GM12878 (cell line): ENCODE measurements at regions not wholly inside any gene's neighbourhood (a gene's known extent, or its start where the extent isn't known, plus 50 kb on each side); places are given as distances from the start of the nearest gene placed in this dataset.
A peak's percentile ranks its signal among the peaks of the same experiment; 100 is the strongest.

Source experiments
- ATAC-seq: fragments of 200-7000 bp; cut with Tn5 transposase; 3 replicates; pipeline ENCODE4 v1.9.1; 2020; ENCODE audit warnings: mild to moderate bottlenecking, moderate library complexity
- BruUV-seq: library from RNA; stranded (reverse); fragments of 400-500 nt; replicated peaks from 2 replicates; lab custom pipeline; 2021; lab: Mats Ljungman, UMichigan
- CTCF ChIA-PET: fragments of 300-600 bp; sonication (Branson Sonifier 250); formaldehyde crosslinking; extraction: SDS; loops from one replicate; lab custom pipeline; 2021; ENCODE audit warnings: inconsistent platforms; lab: Yijun Ruan, JAX
- POLR2A ChIA-PET: fragments of 350-600 bp; formaldehyde crosslinking; extraction: SDS; loops from one replicate; lab custom pipeline; 2021; ENCODE audit warnings: inconsistent platforms; lab: Charles Lee
- RAD21 ChIA-PET: fragments of 300-600 bp; sonication (Branson Sonifier 250); formaldehyde crosslinking; loops from one replicate; lab custom pipeline; 2023; ENCODE audit warnings: antibody characterized with exemption; ENCODE audit not compliant: unreplicated experiment; lab: Charles Lee
- SMC1A ChIA-PET: fragments of 300-600 bp; sonication (Branson Sonifier 250); formaldehyde crosslinking; loops from one replicate; lab custom pipeline; 2023; ENCODE audit not compliant: unreplicated experiment, uncharacterized antibody; lab: Charles Lee
- DNase-seq: peaks from one replicate; pipeline ENCODE4 v3.0.0-alpha.2; 2011; ENCODE audit warnings: low read depth, low spot score
- FAIRE-seq: peaks from 3 replicates; lab custom pipeline; 2011; peaks lifted over from hg19 to GRCh38; lab: Jason Lieb, UNC
- H2AFZ ChIP-seq: 2 replicates; pipeline ENCODE4 v1.6.0; 2011; ENCODE audit warnings: low read depth, low read length, control low read depth; ENCODE audit not compliant: control insufficient read depth
- H3K27ac ChIP-seq: 2 replicates; pipeline ENCODE4 v1.5.1; 2011; ENCODE audit warnings: control low read depth; ENCODE audit not compliant: control insufficient read depth, insufficient read depth
- H3K27me3 ChIP-seq, 2 experiments: replicated peaks in 1 of 2; 2 replicates each; pipeline versions ENCODE4 v1.6.0 to v1.6.1; 2011; ENCODE audit warnings: low read length in 1 of 2; ENCODE audit not compliant: control insufficient read depth in 2 of 2, insufficient read depth in 2 of 2
- H3K36me3 ChIP-seq, 2 experiments: 2 replicates each; pipeline ENCODE4 v1.5.1; 2011; ENCODE audit warnings: low read length in 1 of 2; ENCODE audit not compliant: control insufficient read depth in 2 of 2, insufficient read depth in 2 of 2
- H3K4me1 ChIP-seq: 2 replicates; pipeline ENCODE4 v1.6.1; 2011; ENCODE audit warnings: mild to moderate bottlenecking, low read length, moderate library complexity, mixed read lengths; ENCODE audit not compliant: control insufficient read depth, insufficient read depth
- H3K4me2 ChIP-seq: 2 replicates; pipeline ENCODE4 v1.6.0; 2011; ENCODE audit warnings: control low read depth; ENCODE audit not compliant: control insufficient read depth, insufficient read depth
- H3K4me3 ChIP-seq: fragments of 200-600 bp; sonication (generic); 2 replicates; pipeline ENCODE4 v1.5.1; 2016
- H3K79me2 ChIP-seq: 2 replicates; pipeline ENCODE4 v1.6.0; 2011; ENCODE audit warnings: low read length; ENCODE audit not compliant: control insufficient read depth, insufficient read depth
- H3K9ac ChIP-seq: 2 replicates; pipeline ENCODE4 v1.8.0; 2011; ENCODE audit warnings: low read length, control low read depth, mixed read lengths; ENCODE audit not compliant: control insufficient read depth, insufficient read depth
- H3K9me3 ChIP-seq: replicated peaks from 3 replicates; pipeline ENCODE4 v1.5.1; 2011; ENCODE audit warnings: mild to moderate bottlenecking, low read length; ENCODE audit not compliant: control insufficient read depth, insufficient read depth
- H4K20me1 ChIP-seq: 2 replicates; pipeline ENCODE4 v1.6.0; 2011; ENCODE audit not compliant: control insufficient read depth, insufficient read depth
- ATF7 ChIP-seq: fragments of 450-650 bp; IDR thresholded peaks from 2 replicates; pipeline ENCODE4 v1.6.1; 2016; ENCODE audit warnings: low read depth, mild to moderate bottlenecking
- BMI1 ChIP-seq: fragments of 450-650 bp; IDR thresholded peaks from 2 replicates; pipeline ENCODE4 v1.6.1; 2016; ENCODE audit warnings: mild to moderate bottlenecking, moderate library complexity, borderline replicate concordance
- CBX3 ChIP-seq: fragments of 200-600 bp; sonication (generic); IDR thresholded peaks from 2 replicates; pipeline ENCODE4 v1.6.1; 2016; ENCODE audit warnings: low read depth, borderline replicate concordance
- CREM ChIP-seq: IDR thresholded peaks from 2 replicates; pipeline ENCODE4 v1.6.1; 2014; ENCODE audit warnings: antibody characterized with exemption, low read depth
- EP300 ChIP-seq, 2 experiments: fragments of 150-350 bp in 1 of 2; IDR thresholded peaks; 2 replicates each; pipeline ENCODE4 v1.6.1; 2011 to 2012; ENCODE audit warnings: low read depth in 2 of 2, low read length in 2 of 2, borderline replicate concordance in 1 of 2, improper control_type of control experiment in 1 of 2, inconsistent platforms in 1 of 2; ENCODE audit not compliant: control insufficient read depth in 1 of 2
- IKZF2 ChIP-seq, 2 experiments: fragments of 450-650 bp; IDR thresholded peaks; 2 replicates each; pipeline ENCODE4 v1.6.1; 2017; ENCODE audit warnings: mild to moderate bottlenecking in 2 of 2, moderate library complexity in 2 of 2
- IRF4 ChIP-seq: IDR thresholded peaks from 2 replicates; pipeline ENCODE4 v1.6.1; 2011; ENCODE audit warnings: low read depth, low read length
- JUNB ChIP-seq: IDR thresholded peaks from 2 replicates; pipeline ENCODE4 v1.6.1; 2016; ENCODE audit warnings: antibody characterized with exemption, mild to moderate bottlenecking
- MEF2A ChIP-seq: IDR thresholded peaks from 2 replicates; pipeline ENCODE4 v1.6.1; 2011; ENCODE audit warnings: low read depth, mild to moderate bottlenecking, low read length, moderate library complexity; ENCODE audit not compliant: insufficient read depth
- MEF2B ChIP-seq: fragments of 450-650 bp; IDR thresholded peaks from 2 replicates; pipeline ENCODE4 v1.6.1; 2018; ENCODE audit warnings: mild to moderate bottlenecking, moderate library complexity; ENCODE audit not compliant: partially characterized antibody, poor library complexity, severe bottlenecking
- MTA2 ChIP-seq: fragments of 450-650 bp; IDR thresholded peaks from 2 replicates; pipeline ENCODE4 v1.6.1; 2016; ENCODE audit warnings: low read depth, mild to moderate bottlenecking, moderate library complexity
- MXI1 ChIP-seq: fragments of 150-350 bp; IDR thresholded peaks from 2 replicates; pipeline ENCODE4 v1.6.1; 2011; ENCODE audit warnings: low read depth, mild to moderate bottlenecking, inconsistent platforms, low read length, improper control_type of control experiment
- NFIC ChIP-seq: IDR thresholded peaks from 2 replicates; pipeline ENCODE4 v1.6.1; 2012; ENCODE audit warnings: low read depth, mild to moderate bottlenecking, inconsistent platforms, low read length, moderate library complexity
- RAD51 ChIP-seq: fragments of 450-650 bp; IDR thresholded peaks from 2 replicates; pipeline ENCODE4 v1.6.1; 2016; ENCODE audit warnings: moderate library complexity, mild to moderate bottlenecking, inconsistent platforms
- RUNX3 ChIP-seq: IDR thresholded peaks from 2 replicates; pipeline ENCODE4 v1.6.1; 2012; ENCODE audit warnings: low read length, inconsistent platforms
- SPI1 ChIP-seq: IDR thresholded peaks from 2 replicates; pipeline ENCODE4 v1.6.1; 2011; ENCODE audit warnings: low read depth, mild to moderate bottlenecking, low read length, moderate library complexity, borderline replicate concordance; ENCODE audit not compliant: insufficient read depth
- WGBS: methylation state at CpG from one replicate; pipeline ENCODE4 v1.1.6; 2016; ENCODE audit warnings: low lambda C conversion rate; ENCODE audit not compliant: insufficient replicate concordance, insufficient coverage; ENCODE audit errors: missing lambda C conversion rate; 5-methylcytosine and 5-hydroxymethylcytosine counted together
- in situ Hi-C: fragments of 300-500 bp; cut with MboI; formaldehyde crosslinking; loops from 9 replicates; pipeline ENCODE4 v1.14.3; 2018; ENCODE audit warnings: mixed read lengths
- intact Hi-C: fragments of 100-400 bp; cut with micrococcal nuclease; formaldehyde crosslinking; loops from one replicate; pipeline ENCODE4 v1.14.2; 2022; ENCODE audit not compliant: unreplicated experiment
- TF ChIP-seq, protein P1 (sequence below): fragments of 450-650 bp; IDR thresholded peaks from 2 replicates; pipeline ENCODE4 v1.6.1; 2014; ENCODE audit warnings: mild to moderate bottlenecking
- TF ChIP-seq, protein P2 (sequence below): IDR thresholded peaks from 2 replicates; pipeline ENCODE4 v1.6.1; 2012; ENCODE audit warnings: low read length, inconsistent platforms
- TF ChIP-seq, protein P3 (sequence below): fragments of 450-650 bp; formaldehyde crosslinking; IDR thresholded peaks from 2 replicates; pipeline ENCODE4 v1.4.0; 2020; ENCODE audit warnings: mild to moderate bottlenecking, moderate library complexity

DNA sequence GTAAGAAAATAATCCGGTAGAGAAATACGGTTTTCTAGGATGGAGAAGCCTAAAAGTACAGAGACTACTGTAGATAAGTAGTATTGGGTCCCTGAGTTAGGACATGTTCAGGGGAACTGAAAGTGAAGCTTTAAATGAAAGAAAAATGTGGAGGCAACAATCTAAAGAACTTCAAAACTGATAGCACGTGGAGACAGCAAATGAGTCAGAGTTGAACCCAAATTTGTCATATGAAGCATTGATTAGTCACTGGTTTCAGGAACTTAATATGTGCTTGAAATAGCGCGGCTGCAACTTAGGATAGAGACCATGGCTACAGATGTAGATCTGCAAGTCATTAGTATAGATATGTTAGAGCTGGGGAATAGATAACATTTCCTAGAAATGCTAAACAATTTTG is 1138.6 kb upstream of the SORCS1 start:
- Histone ChIP-seq H3K4me1 (no peaks in the 10 kb centered on the region), H4K20me1 (no peaks in the 10 kb centered on the region), H3K27ac (no peak overlapping the region), H3K27me3 (no peaks in the 10 kb centered on the region), H3K36me3 (no peaks in the 10 kb centered on the region), H3K4me2 (no peak overlapping the region), H3K79me2 (no peaks in the 10 kb centered on the region), H3K9me3 (no peaks in the 10 kb centered on the region), H2AFZ (no peak overlapping the region), H3K9ac (no peak overlapping the region), H3K4me3 (no peak overlapping the region)
- intact Hi-C loops = no loop called here
- in situ Hi-C loops = no loop called here
- ChIA-PET RAD21 (interaction anchor here (0.9 kb wide), 1 partner anchor 99 kb away, joined by 3 read pairs; no protein-coding TSS in a partner anchor), CTCF (interaction anchor here (1.0 kb wide), 1 partner anchor 18 kb away, joined by 4 read pairs; no protein-coding TSS in a partner anchor), SMC1A (interaction anchor here (1.6 kb wide), 1 partner anchor 13 kb away, joined by 6 read pairs; no protein-coding TSS in a partner anchor), POLR2A (no interaction called here)
- FAIRE-seq (no peak), ATAC-seq (peak; percentile 93), DNase-seq (peak; percentile 4)
- WGBS = 37% methylated on average over 5 of the region's 5 CpGs
- no TSS peak for BruUV-seq
- TF ChIP-seq RAD51 = 0 out of 2 replicates have a peak, but pooled peaks have one; percentile 12
- peak; percentile 40; the same call in 1 of the 2 replicates for TF ChIP-seq MEF2A
- TF ChIP-seq IKZF2 (IDR thresholded peaks at IDR 0.05) = peak; percentile 14 to 20; a peak in 2 of 4 replicates
- peak; percentile 28; the same call in 1 of the 2 replicates for TF ChIP-seq CREM
- 0 out of 2 replicates have a peak, but pooled peaks have one; percentile 22 for TF ChIP-seq ATF7
- TF ChIP-seq IRF4 = peak; percentile 37; the same call in 1 of the 2 replicates
- TF ChIP-seq, protein P1, sequence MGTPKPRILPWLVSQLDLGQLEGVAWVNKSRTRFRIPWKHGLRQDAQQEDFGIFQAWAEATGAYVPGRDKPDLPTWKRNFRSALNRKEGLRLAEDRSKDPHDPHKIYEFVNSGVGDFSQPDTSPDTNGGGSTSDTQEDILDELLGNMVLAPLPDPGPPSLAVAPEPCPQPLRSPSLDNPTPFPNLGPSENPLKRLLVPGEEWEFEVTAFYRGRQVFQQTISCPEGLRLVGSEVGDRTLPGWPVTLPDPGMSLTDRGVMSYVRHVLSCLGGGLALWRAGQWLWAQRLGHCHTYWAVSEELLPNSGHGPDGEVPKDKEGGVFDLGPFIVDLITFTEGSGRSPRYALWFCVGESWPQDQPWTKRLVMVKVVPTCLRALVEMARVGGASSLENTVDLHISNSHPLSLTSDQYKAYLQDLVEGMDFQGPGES = no peak
- TF ChIP-seq, protein P2, sequence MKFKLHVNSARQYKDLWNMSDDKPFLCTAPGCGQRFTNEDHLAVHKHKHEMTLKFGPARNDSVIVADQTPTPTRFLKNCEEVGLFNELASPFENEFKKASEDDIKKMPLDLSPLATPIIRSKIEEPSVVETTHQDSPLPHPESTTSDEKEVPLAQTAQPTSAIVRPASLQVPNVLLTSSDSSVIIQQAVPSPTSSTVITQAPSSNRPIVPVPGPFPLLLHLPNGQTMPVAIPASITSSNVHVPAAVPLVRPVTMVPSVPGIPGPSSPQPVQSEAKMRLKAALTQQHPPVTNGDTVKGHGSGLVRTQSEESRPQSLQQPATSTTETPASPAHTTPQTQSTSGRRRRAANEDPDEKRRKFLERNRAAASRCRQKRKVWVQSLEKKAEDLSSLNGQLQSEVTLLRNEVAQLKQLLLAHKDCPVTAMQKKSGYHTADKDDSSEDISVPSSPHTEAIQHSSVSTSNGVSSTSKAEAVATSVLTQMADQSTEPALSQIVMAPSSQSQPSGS = no peak; the same call in 1 of the 2 replicates
- peak; percentile 51; the same call in 1 of the 2 replicates for TF ChIP-seq SPI1
- TF ChIP-seq NFIC = peak; percentile 50; the same call in 1 of the 2 replicates
- TF ChIP-seq MXI1 = no peak
- 0 out of 4 replicates have a peak, but pooled peaks of 1 of the 2 experiments have one; percentile 32 for TF ChIP-seq EP300 (IDR thresholded peaks at IDR 0.05; ENCODE audit: borderline replicate concordance in 1 of 2, control insufficient read depth in 1 of 2, low read depth in 2 of 2, low read length in 2 of 2)
- TF ChIP-seq MTA2 = peak; percentile 56
- peak; percentile 85 for TF ChIP-seq JUNB
- peak; percentile 49 for TF ChIP-seq MEF2B
- peak; percentile 24; the same call in 1 of the 2 replicates for TF ChIP-seq RUNX3
- no peak for TF ChIP-seq BMI1
- TF ChIP-seq, protein P3, sequence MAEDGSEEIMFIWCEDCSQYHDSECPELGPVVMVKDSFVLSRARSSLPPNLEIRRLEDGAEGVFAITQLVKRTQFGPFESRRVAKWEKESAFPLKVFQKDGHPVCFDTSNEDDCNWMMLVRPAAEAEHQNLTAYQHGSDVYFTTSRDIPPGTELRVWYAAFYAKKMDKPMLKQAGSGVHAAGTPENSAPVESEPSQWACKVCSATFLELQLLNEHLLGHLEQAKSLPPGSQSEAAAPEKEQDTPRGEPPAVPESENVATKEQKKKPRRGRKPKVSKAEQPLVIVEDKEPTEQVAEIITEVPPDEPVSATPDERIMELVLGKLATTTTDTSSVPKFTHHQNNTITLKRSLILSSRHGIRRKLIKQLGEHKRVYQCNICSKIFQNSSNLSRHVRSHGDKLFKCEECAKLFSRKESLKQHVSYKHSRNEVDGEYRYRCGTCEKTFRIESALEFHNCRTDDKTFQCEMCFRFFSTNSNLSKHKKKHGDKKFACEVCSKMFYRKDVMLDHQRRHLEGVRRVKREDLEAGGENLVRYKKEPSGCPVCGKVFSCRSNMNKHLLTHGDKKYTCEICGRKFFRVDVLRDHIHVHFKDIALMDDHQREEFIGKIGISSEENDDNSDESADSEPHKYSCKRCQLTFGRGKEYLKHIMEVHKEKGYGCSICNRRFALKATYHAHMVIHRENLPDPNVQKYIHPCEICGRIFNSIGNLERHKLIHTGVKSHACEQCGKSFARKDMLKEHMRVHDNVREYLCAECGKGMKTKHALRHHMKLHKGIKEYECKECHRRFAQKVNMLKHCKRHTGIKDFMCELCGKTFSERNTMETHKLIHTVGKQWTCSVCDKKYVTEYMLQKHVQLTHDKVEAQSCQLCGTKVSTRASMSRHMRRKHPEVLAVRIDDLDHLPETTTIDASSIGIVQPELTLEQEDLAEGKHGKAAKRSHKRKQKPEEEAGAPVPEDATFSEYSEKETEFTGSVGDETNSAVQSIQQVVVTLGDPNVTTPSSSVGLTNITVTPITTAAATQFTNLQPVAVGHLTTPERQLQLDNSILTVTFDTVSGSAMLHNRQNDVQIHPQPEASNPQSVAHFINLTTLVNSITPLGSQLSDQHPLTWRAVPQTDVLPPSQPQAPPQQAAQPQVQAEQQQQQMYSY (CRISPR knock-in tag) = no peak
- TF ChIP-seq CBX3 = no peak
